ENCODE measurements at regions not wholly inside any gene's neighbourhood (a gene's known extent, or its start where the extent isn't known, plus 50 kb on each side); places are given as distances from the start of the nearest gene placed in this dataset.

- Histone ChIP-seq H3K4me1 (ENCODE audit: control insufficient read depth, extremely low read depth, insufficient read depth, low read length) (no peaks in the 10 kb centered on the region), H4K20me1 (replicated peaks; ENCODE audit: control insufficient read depth, extremely low read depth, insufficient read depth, low read length) (no peaks in the 10 kb centered on the region), H3K9me1 (replicated peaks; ENCODE audit: control insufficient read depth, extremely low read depth, insufficient read depth, low read length) (no peaks in the 10 kb centered on the region), H2AFZ (ENCODE audit: low read depth, low read length) (no peak overlapping the region), H3K4me2 (ENCODE audit: insufficient read depth, low read length) (no peak overlapping the region), H3K27ac (ENCODE audit: insufficient read depth, low read depth, low read length) (no peak overlapping the region), H3K79me2 (ENCODE audit: control insufficient read depth, insufficient read depth, low read length) (no peaks in the 10 kb centered on the region), H3K4me3 (replicated peaks in 1 of 3; ENCODE audit: insufficient read depth in 1 of 3, low read depth in 1 of 3, low read length in 3 of 3) (no peak overlapping the region), H3K9me3 (replicated peaks; ENCODE audit: control insufficient read depth, insufficient read depth, low read length) (no peaks in the 10 kb centered on the region), H3K9ac (replicated peaks; ENCODE audit: extremely low read depth, insufficient read depth, low read length) (no peak overlapping the region), H3K36me3 (ENCODE audit: control insufficient read depth in 2 of 2, extremely low read depth in 1 of 2, insufficient read depth in 2 of 2, low read length in 2 of 2) (no peaks in the 10 kb centered on the region), H3K27me3 (ENCODE audit: control insufficient read depth in 2 of 2, insufficient read depth in 2 of 2, low read length in 2 of 2) (peaks cover 0 to 4% of the 10 kb centered on the region in 2 experiments)
- POLR2A ChIA-PET: no interaction called here
- no peak for FAIRE-seq
- dilution Hi-C loops (cut with MboI; ENCODE audit: extremely low pct_ligation_motif_present, low sequenced_read_pairs) (no loop called here), intact Hi-C loops (cut with micrococcal nuclease) (no loop called here)
- DNase-seq (ENCODE audit: low read depth, low spot score): no peak
- CTCF ChIA-PET: interaction anchor here (1.0 kb wide), 1 partner anchor 10 kb away, joined by 3 read pairs; no protein-coding TSS in a partner anchor
- TF ChIP-seq FOS (IDR thresholded peaks at IDR 0.05; ENCODE audit: borderline replicate concordance, insufficient read depth, low read length) (no peak), CTCF (IDR thresholded peaks at IDR 0.05; ENCODE audit: extremely low read depth in 1 of 2, insufficient read depth in 1 of 2, low read depth in 1 of 2, low read length in 2 of 2) (no peak), GATA2 (IDR thresholded peaks at IDR 0.05; ENCODE audit: insufficient read depth, insufficient read length, low read depth, low read length) (no peak), POLR2A (IDR thresholded peaks at IDR 0.05; ENCODE audit: low read depth, low read length) (no peak), MAX (IDR thresholded peaks at IDR 0.05; ENCODE audit: insufficient read depth, insufficient read length) (no peak), MYC (IDR thresholded peaks at IDR 0.05; ENCODE audit: low read depth, low read length) (no peak), JUN (IDR thresholded peaks at IDR 0.05; ENCODE audit: borderline replicate concordance, insufficient read depth, insufficient read length, low read depth) (no peak), POLR2AphosphoS5 (IDR thresholded peaks at IDR 0.05; ENCODE audit: insufficient read depth, low read depth, low read length) (no peak), EZH2 (IDR thresholded peaks at IDR 0.05; ENCODE audit: borderline replicate concordance, low read depth, low read length, severe bottlenecking) (no peak)
- no TSS peak for BruUV-seq (replicated peaks)
Measured at GRCh38 chr3:87761341-87761740, 297.5 kb downstream of the CGGBP1 start.
